ENCODE measurements at regions not wholly inside any gene's neighbourhood (a gene's known extent, or its start where the extent isn't known, plus 50 kb on each side); places are given as distances from the start of the nearest gene placed in this dataset.

GRCh38 chr15:60057554-60057953 lies 53.4 kb downstream of the FOXB1 start:
- no peak for TF ChIP-seq ZNF70 (CRISPR knock-in tag; IDR thresholded peaks at IDR 0.05)
- TF ChIP-seq ISL1 (CRISPR knock-in tag; IDR thresholded peaks at IDR 0.05) = no peak
- no peak for TF ChIP-seq BACH2 (CRISPR knock-in tag; IDR thresholded peaks at IDR 0.05; ENCODE audit: borderline replicate concordance)
- TF ChIP-seq ZC3H10 (CRISPR knock-in tag; IDR thresholded peaks at IDR 0.05) = no peak
- TF ChIP-seq TOX (CRISPR knock-in tag; IDR thresholded peaks at IDR 0.05; ENCODE audit: borderline replicate concordance) = no peak
- TF ChIP-seq, protein P1, sequence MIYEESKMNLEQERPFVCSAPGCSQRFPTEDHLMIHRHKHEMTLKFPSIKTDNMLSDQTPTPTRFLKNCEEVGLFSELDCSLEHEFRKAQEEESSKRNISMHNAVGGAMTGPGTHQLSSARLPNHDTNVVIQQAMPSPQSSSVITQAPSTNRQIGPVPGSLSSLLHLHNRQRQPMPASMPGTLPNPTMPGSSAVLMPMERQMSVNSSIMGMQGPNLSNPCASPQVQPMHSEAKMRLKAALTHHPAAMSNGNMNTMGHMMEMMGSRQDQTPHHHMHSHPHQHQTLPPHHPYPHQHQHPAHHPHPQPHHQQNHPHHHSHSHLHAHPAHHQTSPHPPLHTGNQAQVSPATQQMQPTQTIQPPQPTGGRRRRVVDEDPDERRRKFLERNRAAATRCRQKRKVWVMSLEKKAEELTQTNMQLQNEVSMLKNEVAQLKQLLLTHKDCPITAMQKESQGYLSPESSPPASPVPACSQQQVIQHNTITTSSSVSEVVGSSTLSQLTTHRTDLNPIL (CRISPR knock-in tag; IDR thresholded peaks at IDR 0.05; ENCODE audit: low read depth) = no peak
- TF ChIP-seq ZFP30 (CRISPR knock-in tag; IDR thresholded peaks at IDR 0.05) = no peak
- TF ChIP-seq, protein P2, sequence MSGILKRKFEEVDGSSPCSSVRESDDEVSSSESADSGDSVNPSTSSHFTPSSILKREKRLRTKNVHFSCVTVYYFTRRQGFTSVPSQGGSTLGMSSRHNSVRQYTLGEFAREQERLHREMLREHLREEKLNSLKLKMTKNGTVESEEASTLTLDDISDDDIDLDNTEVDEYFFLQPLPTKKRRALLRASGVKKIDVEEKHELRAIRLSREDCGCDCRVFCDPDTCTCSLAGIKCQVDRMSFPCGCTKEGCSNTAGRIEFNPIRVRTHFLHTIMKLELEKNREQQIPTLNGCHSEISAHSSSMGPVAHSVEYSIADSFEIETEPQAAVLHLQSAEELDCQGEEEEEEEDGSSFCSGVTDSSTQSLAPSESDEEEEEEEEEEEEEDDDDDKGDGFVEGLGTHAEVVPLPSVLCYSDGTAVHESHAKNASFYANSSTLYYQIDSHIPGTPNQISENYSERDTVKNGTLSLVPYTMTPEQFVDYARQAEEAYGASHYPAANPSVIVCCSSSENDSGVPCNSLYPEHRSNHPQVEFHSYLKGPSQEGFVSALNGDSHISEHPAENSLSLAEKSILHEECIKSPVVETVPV (CRISPR knock-in tag; IDR thresholded peaks at IDR 0.05) = no peak
- TF ChIP-seq PPARA (CRISPR knock-in tag; IDR thresholded peaks at IDR 0.05; ENCODE audit: borderline replicate concordance) = no peak
- TF ChIP-seq GLIS3 (CRISPR knock-in tag; IDR thresholded peaks at IDR 0.05) = no peak
- TF ChIP-seq ZFP3 (CRISPR knock-in tag; IDR thresholded peaks at IDR 0.05) = no peak
- no peak for TF ChIP-seq ARNTL (CRISPR knock-in tag; IDR thresholded peaks at IDR 0.05; ENCODE audit: borderline replicate concordance, low read depth)
- ATAC-seq = no peak

DNA sequence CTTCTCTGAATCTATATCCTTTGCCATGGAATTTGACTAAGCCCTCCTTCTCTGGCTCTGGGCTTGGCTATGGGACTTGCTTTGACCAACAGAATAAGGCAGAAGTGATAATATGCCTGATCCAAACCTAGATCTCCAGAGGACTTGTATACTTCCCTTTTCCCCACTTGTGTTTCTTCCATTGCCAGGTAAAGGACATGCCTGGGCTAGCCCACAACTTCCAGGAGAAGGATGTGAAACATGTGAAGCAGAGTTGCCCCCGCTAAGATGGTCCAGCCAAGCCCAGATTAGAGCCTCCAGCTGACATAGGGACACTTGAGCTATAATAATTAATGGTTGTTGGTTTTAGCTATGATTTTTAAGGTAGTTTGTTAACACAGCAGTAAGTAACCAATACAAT lies 55.1 kb downstream of the FOXB1 start:
- no peak for TF ChIP-seq ISL1 (CRISPR knock-in tag; IDR thresholded peaks at IDR 0.05)
- no peak for TF ChIP-seq CSDC2 (CRISPR knock-in tag; IDR thresholded peaks at IDR 0.05)
- TF ChIP-seq OSR1 (CRISPR knock-in tag; IDR thresholded peaks at IDR 0.05) = no peak
- TF ChIP-seq TCF4 (CRISPR knock-in tag; IDR thresholded peaks at IDR 0.05; ENCODE audit: borderline replicate concordance) = no peak
- no peak for TF ChIP-seq BACH2 (CRISPR knock-in tag; IDR thresholded peaks at IDR 0.05; ENCODE audit: borderline replicate concordance)
- TF ChIP-seq RARB (CRISPR knock-in tag; IDR thresholded peaks at IDR 0.05) = no peak
- TF ChIP-seq ZNF70 (CRISPR knock-in tag; IDR thresholded peaks at IDR 0.05) = no peak
- no peak for TF ChIP-seq GLIS3 (CRISPR knock-in tag; IDR thresholded peaks at IDR 0.05)
- no peak for TF ChIP-seq SNAI2 (CRISPR knock-in tag; IDR thresholded peaks at IDR 0.05)
- TF ChIP-seq ARNTL (CRISPR knock-in tag; IDR thresholded peaks at IDR 0.05; ENCODE audit: borderline replicate concordance, low read depth) = no peak
- TF ChIP-seq ZNF565 (CRISPR knock-in tag; conservative IDR thresholded peaks at IDR 0.05; ENCODE audit: low read depth) = no peak
- TF ChIP-seq, protein P2 (CRISPR knock-in tag; IDR thresholded peaks at IDR 0.05) = no peak
- no peak for TF ChIP-seq ESRRG (CRISPR knock-in tag; IDR thresholded peaks at IDR 0.05)
- TF ChIP-seq TSHZ2 (CRISPR knock-in tag; IDR thresholded peaks at IDR 0.05) = no peak
- no peak for TF ChIP-seq ZC3H10 (CRISPR knock-in tag; IDR thresholded peaks at IDR 0.05)
- no peak for TF ChIP-seq ZFP3 (CRISPR knock-in tag; IDR thresholded peaks at IDR 0.05)
- TF ChIP-seq, protein P1 (CRISPR knock-in tag; IDR thresholded peaks at IDR 0.05; ENCODE audit: low read depth) = no peak
- ATAC-seq = no peak

GRCh38 chr15:60061758-60062157 lies 57.6 kb downstream of the FOXB1 start:
- TF ChIP-seq ZC3H10 (CRISPR knock-in tag; IDR thresholded peaks at IDR 0.05) (no peak), POU6F1 (CRISPR knock-in tag; IDR thresholded peaks at IDR 0.05; ENCODE audit: borderline replicate concordance, low read depth) (no peak), TOX (CRISPR knock-in tag; IDR thresholded peaks at IDR 0.05; ENCODE audit: borderline replicate concordance) (no peak)
- no peak for ATAC-seq
